Osteoblast (primary cell): ENCODE measurements at regions not wholly inside any gene's neighbourhood (a gene's known extent, or its start where the extent isn't known, plus 50 kb on each side); places are given as distances from the start of the nearest gene placed in this dataset.

Experiments
- DNase-seq: peaks from one replicate; pipeline ENCODE4 v3.0.0; 2011; ENCODE audit warnings: low spot score, mixed read lengths; ENCODE audit not compliant: insufficient read length; ENCODE audit errors: missing footprints
- H2AFZ ChIP-seq: 2 replicates; pipeline ENCODE4 v1.6.0; 2011; ENCODE audit warnings: mild to moderate bottlenecking, low read length
- H3K27ac ChIP-seq: 2 replicates; pipeline ENCODE4 v1.5.1; 2011; ENCODE audit warnings: mild to moderate bottlenecking, low read depth, low read length, moderate library complexity
- H3K27me3 ChIP-seq: 2 replicates; pipeline ENCODE4 v1.6.0; 2012; ENCODE audit warnings: mild to moderate bottlenecking, control low read depth, inconsistent platforms, low read length, moderate library complexity; ENCODE audit not compliant: insufficient read depth
- H3K36me3 ChIP-seq: 2 replicates; pipeline ENCODE4 v1.5.1; 2011; ENCODE audit warnings: mild to moderate bottlenecking, low read length, control low read depth, moderate library complexity; ENCODE audit not compliant: insufficient read depth
- H3K4me1 ChIP-seq: 2 replicates; pipeline ENCODE4 v1.5.1; 2011; ENCODE audit warnings: mild to moderate bottlenecking, low read length, control low read depth, moderate library complexity; ENCODE audit not compliant: insufficient read depth
- H3K4me2 ChIP-seq: 2 replicates; pipeline ENCODE4 v1.6.0; 2011; ENCODE audit warnings: mild to moderate bottlenecking, low read length; ENCODE audit not compliant: insufficient read depth
- H3K4me3 ChIP-seq: fragments of 200-600 bp; sonication (generic); 3 replicates; pipeline ENCODE4 v1.5.1; 2012; ENCODE audit warnings: mild to moderate bottlenecking, low read length, inconsistent platforms; ENCODE audit not compliant: insufficient read depth
- H3K79me2 ChIP-seq: 2 replicates; pipeline ENCODE4 v1.6.0; 2012; ENCODE audit warnings: mild to moderate bottlenecking, low read length, control low read depth, inconsistent platforms; ENCODE audit not compliant: insufficient read depth
- H3K9me3 ChIP-seq: 2 replicates; pipeline ENCODE4 v1.5.1; 2011; ENCODE audit warnings: low read depth, low read length, control low read depth
- H4K20me1 ChIP-seq: 2 replicates; pipeline ENCODE4 v1.6.0; 2012; ENCODE audit warnings: mild to moderate bottlenecking, low read length, control low read depth; ENCODE audit not compliant: insufficient read depth
- CTCF ChIP-seq: IDR thresholded peaks from 2 replicates; pipeline ENCODE4 v1.5.1; 2011; ENCODE audit warnings: mild to moderate bottlenecking, low read depth, low read length, moderate library complexity; ENCODE audit errors: extremely low read depth

- H3K4me3 ChIP-seq, result no peak overlapping the region
- no peak overlapping the region for H3K27ac ChIP-seq
Observed at GRCh38 chr12:61362037-61362436, 898.2 kb upstream of the USP15 start.

GRCh38 chr12:61365001-61365400 lies 895.2 kb upstream of the USP15 start:
- no peak for TF ChIP-seq CTCF

More at GRCh38 chr12:61362037-61362436, 898.2 kb upstream of the USP15 start:
- DNase-seq, result no peak
- H4K20me1 ChIP-seq, result no peaks in the 10 kb centered on the region
- TF ChIP-seq CTCF, result no peak
- H2AFZ ChIP-seq, result no peak overlapping the region
- no peaks in the 10 kb centered on the region for H3K4me1 ChIP-seq
- no peak overlapping the region for H3K4me2 ChIP-seq
- H3K27me3 ChIP-seq, result no peaks in the 10 kb centered on the region
- peaks cover 2% of the 10 kb centered on the region for H3K9me3 ChIP-seq
- no peaks in the 10 kb centered on the region for H3K79me2 ChIP-seq
- no peaks in the 10 kb centered on the region for H3K36me3 ChIP-seq

GRCh38 chr12:61367281-61367785 lies 892.9 kb upstream of the USP15 start:
- no peak for TF ChIP-seq CTCF
- no peak for DNase-seq
- H3K4me1 ChIP-seq, result no peaks in the 10 kb centered on the region

More at GRCh38 chr12:61365001-61365400, 895.2 kb upstream of the USP15 start:
- Histone ChIP-seq H3K36me3 (no peaks in the 10 kb centered on the region), H4K20me1 (no peaks in the 10 kb centered on the region), H3K79me2 (no peaks in the 10 kb centered on the region), H3K27ac (no peak overlapping the region), H3K27me3 (no peaks in the 10 kb centered on the region), H3K4me1 (no peaks in the 10 kb centered on the region), H3K4me2 (no peak overlapping the region), H2AFZ (no peak overlapping the region), H3K9me3 (peaks cover 2% of the 10 kb centered on the region), H3K4me3 (no peak overlapping the region)
- DNase-seq, result no peak

GRCh38 chr12:61369241-61369910 lies 890.8 kb upstream of the USP15 start:
- DNase-seq, result no peak
- Histone ChIP-seq H3K4me2 (no peak overlapping the region), H3K4me1 (no peaks in the 10 kb centered on the region), H3K79me2 (no peaks in the 10 kb centered on the region), H2AFZ (no peak overlapping the region), H3K36me3 (no peaks in the 10 kb centered on the region), H3K9me3 (no peaks in the 10 kb centered on the region), H4K20me1 (no peaks in the 10 kb centered on the region), H3K27ac (no peak overlapping the region), H3K4me3 (no peak overlapping the region), H3K27me3 (no peaks in the 10 kb centered on the region)
- TF ChIP-seq CTCF, result no peak

More at GRCh38 chr12:61367281-61367785, 892.9 kb upstream of the USP15 start:
- Histone ChIP-seq H4K20me1 (no peaks in the 10 kb centered on the region), H3K36me3 (no peaks in the 10 kb centered on the region), H3K4me2 (no peak overlapping the region), H2AFZ (no peak overlapping the region), H3K9me3 (peaks cover 2% of the 10 kb centered on the region), H3K27me3 (no peaks in the 10 kb centered on the region), H3K4me3 (no peak overlapping the region), H3K79me2 (no peaks in the 10 kb centered on the region), H3K27ac (no peak overlapping the region)
